ENCODE measurements at regions not wholly inside any gene's neighbourhood (a gene's known extent, or its start where the extent isn't known, plus 50 kb on each side); places are given as distances from the start of the nearest gene placed in this dataset.

DNA sequence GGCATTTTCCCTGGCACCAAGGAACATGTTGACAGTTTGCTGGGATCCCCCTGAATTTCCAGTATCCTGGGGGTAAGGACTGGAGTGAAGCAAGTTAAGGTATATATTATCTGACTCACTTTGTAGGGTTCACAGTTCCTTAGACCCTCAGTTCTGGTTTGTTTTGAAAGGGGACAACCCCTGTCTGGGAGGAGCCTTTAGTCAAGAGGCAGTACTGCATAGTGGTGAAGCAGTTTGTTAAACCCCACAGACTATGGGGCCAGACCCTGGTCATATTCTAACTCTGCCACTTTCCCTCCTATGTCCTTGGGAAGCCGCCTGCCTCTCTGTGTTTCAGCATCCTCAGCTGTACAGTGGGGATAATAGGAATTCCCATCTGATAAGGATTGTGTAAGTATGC, 145.5 kb upstream of the ZFHX3 start:
- TF ChIP-seq POLR2A (IDR thresholded peaks at IDR 0.05) (no peak), CTCF (IDR thresholded peaks at IDR 0.05) (no peak), POLR2AphosphoS5 (IDR thresholded peaks at IDR 0.05; ENCODE audit: insufficient read depth in 1 of 2, low read depth in 1 of 2) (no peak)

Data from vagina (tissue), 2 donors.